IPS DF 4.7 (cell line): ENCODE measurements at regions not wholly inside any gene's neighbourhood (a gene's known extent, or its start where the extent isn't known, plus 50 kb on each side); places are given as distances from the start of the nearest gene placed in this dataset.

ENCODE experiments used
- DNase-seq: peaks from one replicate; pipeline ENCODE4 v3.0.0-alpha.2; 2013; ENCODE audit warnings: low spot score; ENCODE audit errors: extremely low read depth

DNA sequence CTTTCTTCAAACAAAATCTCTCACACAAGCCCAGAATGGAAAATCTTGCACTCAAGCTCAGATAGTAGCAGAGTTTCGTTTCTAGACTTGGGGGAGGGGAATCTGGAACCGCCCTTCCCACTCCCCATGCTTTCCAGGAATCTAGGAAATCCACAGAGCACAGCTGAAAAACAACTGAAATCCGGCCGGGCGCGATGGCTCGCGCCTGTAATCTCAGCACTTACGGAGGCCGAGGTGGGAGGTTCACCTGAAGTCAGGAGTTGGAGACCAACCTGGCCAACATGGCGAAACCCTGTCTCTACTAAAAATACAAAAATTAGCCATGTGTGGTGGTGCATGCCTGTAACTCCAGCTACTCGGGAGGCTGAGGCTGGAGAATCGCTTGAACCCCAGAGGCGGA, 127.3 kb upstream of the SLC34A2 start:
- DNase-seq, result no peak

DNA sequence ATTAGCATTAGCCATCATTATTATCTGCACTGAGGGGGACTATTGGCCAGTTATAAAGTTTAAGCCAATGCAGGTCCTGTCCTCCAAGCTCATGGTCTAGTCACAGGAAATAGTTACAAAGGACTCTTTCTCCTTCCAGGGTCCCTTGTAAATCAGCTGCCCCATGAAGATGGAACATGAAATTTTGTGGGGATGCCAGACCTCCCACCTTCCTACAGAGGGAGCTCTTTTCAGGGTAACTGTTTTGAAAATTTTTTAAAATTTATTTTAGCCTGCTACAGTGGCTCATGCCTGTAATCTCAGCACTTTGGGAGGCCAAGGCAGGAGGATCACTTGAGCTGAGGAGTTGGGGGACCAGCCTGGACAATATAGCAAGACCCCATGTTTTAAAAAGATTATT, 124.4 kb upstream of the SLC34A2 start:
- no peak for DNase-seq

DNA sequence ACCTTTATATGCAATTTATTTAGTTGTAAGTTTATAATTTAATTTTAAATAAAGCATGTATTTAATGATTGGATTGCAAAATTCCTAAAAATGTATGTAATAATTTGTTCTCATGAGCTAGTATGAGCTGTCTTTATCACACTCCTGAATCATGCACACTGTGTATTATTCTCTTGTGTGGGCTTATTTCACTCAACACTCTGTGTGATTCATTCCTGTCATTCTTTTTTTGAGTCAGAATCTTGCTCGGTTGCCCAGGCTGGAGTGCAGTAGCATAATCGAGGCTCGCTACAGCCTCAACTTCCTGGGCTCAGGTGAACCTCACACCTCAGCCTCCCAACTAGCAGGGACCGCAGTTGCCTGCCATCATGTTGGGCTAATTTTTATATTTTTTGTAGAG, 123.1 kb upstream of the SLC34A2 start:
- DNase-seq, result no peak

DNA sequence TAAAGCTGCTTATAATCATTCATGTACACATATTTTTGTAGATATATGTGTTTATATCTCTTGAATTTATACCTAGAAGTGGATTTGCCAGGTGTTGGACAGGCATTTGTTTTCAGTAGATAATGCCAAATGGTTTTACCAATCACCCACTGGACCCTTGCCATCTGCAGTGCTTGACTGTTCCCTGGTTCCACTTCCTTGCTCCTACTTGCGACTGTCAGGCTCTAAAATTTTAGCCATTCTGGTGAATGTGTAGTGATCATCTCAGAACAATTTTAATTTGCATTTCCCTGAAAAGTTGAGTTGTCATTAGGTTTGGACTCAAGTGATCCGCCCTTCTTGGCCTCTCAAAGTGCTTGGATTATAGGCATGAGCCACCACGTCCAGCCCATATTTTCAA, 122.4 kb upstream of the SLC34A2 start:
- no peak for DNase-seq

DNA sequence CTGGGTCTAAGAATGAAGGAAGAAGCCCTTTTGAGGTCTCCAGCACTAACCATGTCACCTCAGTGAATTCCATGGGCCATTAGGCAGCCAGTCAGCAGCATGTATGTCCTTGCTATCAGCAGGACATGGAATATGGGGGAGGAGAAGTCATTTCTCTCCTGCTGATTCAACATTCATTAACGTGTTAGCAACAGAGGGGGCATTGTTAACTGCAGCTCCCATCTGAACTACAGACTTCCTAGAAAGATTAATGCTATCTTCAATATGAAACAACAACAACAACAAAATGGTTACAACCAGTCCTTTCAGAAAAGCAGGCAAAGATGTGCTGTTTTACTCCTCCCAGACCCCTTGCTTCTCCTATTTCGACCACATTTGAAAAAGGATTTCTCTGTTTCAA, 120.4 kb upstream of the SLC34A2 start:
- no peak for DNase-seq

- DNase-seq, result no peak
Observed at GRCh38 chr4:25535701-25536473, 119.8 kb upstream of the SLC34A2 start.

DNA sequence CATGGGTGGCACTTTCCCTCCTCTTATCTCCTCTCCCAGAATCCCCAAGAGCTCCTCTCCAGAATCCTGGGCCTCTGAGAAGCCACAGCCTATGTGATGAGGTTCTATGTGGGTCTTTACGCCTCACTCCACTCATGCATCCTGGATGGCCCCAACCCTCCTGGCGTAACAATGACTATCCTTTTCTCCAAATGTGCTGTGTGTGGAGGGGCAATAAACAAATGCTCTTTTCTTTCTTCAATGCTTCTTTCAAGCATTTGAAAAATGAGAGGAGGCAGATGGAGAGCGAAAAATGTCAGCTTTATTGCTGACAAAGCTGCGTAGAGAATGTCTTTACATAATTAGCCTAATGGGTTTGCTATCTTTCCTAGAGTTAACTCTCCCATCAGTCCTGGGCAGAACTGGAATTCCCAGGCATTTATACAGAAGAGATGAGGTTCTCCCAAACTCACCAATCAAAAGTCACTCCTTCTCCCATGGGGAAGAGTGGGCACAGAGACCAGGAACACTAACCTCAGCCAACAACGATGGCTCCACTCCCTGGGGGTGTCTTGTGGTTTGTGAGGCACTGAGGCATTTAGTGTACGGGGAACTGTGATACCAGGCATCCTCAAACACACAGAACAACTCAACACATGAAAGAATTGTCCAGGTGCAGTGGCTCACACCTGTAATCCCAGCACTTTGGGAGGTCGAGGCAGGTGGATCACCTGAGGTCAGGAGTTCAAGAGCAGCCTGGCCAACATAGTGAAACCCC, 118.9 kb upstream of the SLC34A2 start:
- no peak for DNase-seq

DNA sequence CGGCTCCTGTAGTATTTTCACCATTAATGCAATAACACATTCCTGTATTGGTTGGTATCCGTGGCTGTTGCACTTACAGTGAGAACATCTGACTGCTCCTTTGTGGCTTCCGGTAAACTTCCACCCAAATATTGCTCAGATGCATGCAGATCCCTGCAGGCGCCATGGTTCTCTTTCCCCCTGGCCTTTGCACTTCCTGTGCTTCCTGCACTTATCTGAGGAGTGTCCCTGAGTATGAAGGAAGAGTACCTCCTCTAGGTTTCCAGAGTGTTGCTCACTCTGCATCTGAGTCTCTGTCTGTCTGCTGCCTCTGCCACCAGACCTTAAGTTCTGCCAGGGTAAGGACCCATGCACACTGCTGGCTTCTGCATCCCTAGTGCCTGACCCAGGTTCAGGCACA, 117.2 kb upstream of the SLC34A2 start:
- no peak for DNase-seq

DNA sequence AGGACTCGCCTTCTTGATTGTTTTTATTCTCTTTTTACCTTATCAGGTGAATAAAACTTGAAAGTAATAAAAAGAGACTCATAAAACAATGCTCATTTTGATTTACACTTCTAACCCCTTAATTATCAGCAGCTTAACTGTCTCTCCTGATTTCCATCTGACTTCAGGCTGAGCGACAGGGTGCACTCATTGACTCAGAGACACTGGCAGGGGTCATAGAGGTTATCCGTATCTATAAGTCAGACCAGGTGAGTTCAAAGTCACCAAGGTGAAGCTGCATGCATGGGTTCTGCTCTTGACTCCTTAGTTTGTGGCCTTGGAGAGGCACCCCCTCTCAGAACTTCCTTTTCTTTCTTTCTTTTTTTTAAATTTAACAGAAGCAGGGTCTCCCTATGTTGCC, 116.4 kb upstream of the SLC34A2 start:
- DNase-seq, result no peak

GRCh38 chr4:25540734-25541133, 114.9 kb upstream of the SLC34A2 start:
- DNase-seq, result no peak

GRCh38 chr4:25547343-25547742, 108.3 kb upstream of the SLC34A2 start:
- DNase-seq, result no peak

DNA sequence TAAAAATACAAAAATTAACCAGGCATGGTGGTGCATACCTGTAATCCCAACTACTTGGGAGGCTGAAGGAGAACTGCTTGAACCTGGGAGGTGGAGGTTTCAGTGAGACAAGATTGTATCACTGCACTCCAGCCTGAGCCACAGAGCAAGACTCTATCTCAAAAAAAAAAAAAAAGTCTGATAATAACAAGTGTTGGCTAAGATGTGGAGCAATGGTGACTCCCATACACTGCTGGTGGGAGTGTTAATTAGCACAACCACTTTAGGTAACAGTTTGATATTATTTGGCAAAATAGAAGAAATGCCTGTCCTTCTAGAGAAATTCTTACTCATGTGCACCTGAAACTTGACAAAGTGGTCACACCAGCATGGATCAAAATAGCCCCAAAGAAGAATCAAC, 106.2 kb upstream of the SLC34A2 start:
- DNase-seq, result no peak

- DNase-seq, result no peak
Observed at GRCh38 chr4:25550376-25551030, 105.1 kb upstream of the SLC34A2 start.

DNA sequence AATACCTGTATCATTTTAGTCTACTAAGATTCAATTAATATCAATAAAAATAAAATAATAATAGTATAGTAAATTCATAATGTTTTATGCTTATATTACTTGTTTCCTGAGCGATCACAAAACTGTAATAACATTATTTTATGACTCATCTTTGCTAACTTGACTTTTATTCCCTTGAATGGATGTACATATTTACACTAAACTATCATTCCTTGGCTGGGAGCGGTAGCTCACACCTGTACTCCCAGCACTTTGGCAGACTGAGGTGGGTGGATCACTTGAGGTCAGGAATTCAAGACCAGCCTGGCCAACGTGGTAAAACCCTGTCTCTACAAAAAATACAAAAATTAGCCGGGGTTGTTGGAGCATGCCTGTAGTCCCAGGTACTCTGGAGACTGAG, 104.0 kb upstream of the SLC34A2 start:
- no peak for DNase-seq

- no peak for DNase-seq
Observed at GRCh38 chr4:25552580-25553271, 102.9 kb upstream of the SLC34A2 start.

- no peak for DNase-seq
Observed at GRCh38 chr4:25559508-25559907, 96.1 kb upstream of the SLC34A2 start.

DNA sequence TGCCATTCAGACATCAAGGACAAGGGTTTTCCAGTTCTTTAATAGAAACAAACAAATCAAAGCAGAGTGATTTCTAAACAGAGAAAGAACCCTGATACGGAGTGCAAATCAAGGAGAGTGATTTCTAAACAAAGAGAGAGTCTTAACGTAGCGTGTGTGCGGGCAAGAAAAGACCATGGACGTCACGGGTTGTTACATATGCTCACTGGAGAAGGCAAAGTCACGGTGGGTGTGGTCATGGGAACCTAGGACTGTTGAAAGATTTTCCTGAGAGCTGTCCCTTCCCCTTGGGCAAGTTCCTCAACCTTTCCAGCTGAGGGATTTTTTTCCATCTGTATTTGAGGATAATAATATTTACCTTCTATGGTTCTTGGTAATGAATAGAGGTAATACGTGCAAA, 95.0 kb upstream of the SLC34A2 start:
- no peak for DNase-seq

- DNase-seq, result no peak
Observed at GRCh38 chr4:25563071-25563564, 92.5 kb upstream of the SLC34A2 start.

DNA sequence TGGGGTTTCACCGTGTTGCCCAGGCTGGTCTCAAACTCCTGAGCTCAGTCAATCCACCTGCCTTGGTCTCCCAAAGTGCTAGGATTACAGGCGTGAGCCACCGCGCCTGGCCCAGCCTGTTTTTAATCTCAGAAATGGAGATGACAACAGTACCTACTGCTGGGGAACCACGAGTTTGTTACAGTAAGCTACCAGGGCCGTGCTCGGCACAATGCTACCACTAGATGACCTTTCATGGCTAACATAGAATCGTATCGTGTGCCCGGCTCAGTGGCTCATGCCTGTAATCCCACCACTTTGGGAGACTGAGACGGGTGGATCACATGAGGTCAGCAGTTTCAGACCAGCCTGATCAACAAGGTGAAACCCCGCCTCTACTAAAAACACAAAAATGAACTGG, 90.8 kb upstream of the SLC34A2 start:
- DNase-seq, result no peak

GRCh38 chr4:25567253-25567652, 88.4 kb upstream of the SLC34A2 start:
- DNase-seq, result no peak

- DNase-seq, result no peak
Observed at GRCh38 chr4:25569716-25570115, 85.9 kb upstream of the SLC34A2 start.

DNA sequence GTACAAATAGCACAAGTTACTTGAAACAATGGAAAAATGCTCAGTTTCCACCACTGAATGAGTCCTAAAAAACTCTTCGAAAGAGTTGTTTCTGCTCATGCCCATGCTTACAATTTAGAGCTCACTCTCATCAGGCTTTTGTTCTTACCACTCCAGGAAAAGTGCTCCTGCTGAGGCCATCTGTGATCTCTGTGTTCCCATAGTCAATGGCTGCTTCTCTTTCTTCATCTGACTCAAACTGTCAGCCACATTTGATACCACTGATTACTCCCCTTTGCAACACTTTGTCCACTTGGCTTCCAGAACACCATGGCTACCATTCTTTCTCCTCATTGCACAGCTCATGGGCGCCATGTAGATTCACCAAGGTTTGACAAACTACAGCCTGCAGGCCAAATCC, 80.0 kb upstream of the SLC34A2 start:
- DNase-seq, result no peak
